ENCODE measurements at regions not wholly inside any gene's neighbourhood (a gene's known extent, or its start where the extent isn't known, plus 50 kb on each side); places are given as distances from the start of the nearest gene placed in this dataset.

DNA sequence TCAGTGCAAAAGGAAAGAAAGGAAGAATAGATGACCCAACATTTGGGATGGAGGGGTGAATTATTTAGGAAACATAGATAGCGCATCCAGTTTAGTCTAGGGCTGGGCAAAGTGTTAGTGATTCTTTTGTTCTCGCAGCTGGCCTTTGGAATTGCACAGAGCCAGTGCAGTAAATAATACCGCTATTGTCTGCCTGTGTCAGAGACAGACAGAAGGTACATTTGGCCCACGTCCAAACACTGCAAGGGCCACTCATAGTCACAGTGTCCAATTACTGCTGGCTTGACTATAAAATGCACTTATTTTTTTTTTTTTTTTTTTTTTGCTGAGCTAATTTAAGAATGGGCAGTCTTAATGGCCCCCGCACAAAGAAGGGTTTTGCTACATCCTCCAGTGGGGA is 638.6 kb downstream of the BCL11B start:
- Histone ChIP-seq H3K9me3 (ENCODE audit: low read length) (peaks cover 89% of the 10 kb centered on the region), H3K36me3 (replicated peaks in 1 of 2; ENCODE audit: control insufficient read depth in 1 of 2, insufficient read depth in 2 of 2, low read length in 2 of 2) (no peaks in the 10 kb centered on the region), H3K4me1 (ENCODE audit: insufficient read depth, low read length) (no peaks in the 10 kb centered on the region), H3K4me2 (ENCODE audit: low read depth, low read length) (no peak overlapping the region), H3K27me3 (ENCODE audit: control insufficient read depth in 1 of 2, insufficient read depth in 2 of 2, low read length in 2 of 2) (no peaks in the 10 kb centered on the region), H2AFZ (ENCODE audit: low read length) (no peak overlapping the region), H3K4me3 (replicated peaks in 1 of 3; ENCODE audit: insufficient read depth in 1 of 3, low read depth in 2 of 3, low read length in 3 of 3) (no peak overlapping the region), H4K20me1 (ENCODE audit: insufficient read depth, low read length) (no peaks in the 10 kb centered on the region), H3K27ac (ENCODE audit: extremely low read length, insufficient read depth, low read length) (no peak overlapping the region), H3K9ac (ENCODE audit: insufficient read depth, low read depth, low read length) (no peak overlapping the region), H3K79me2 (ENCODE audit: insufficient read depth, low read length) (no peaks in the 10 kb centered on the region)
- ChIA-PET CTCF (ENCODE audit: low intra/inter-chr PET ratio, low total read pairs) (no interaction called here), POLR2A (no interaction called here)
- no TSS peak for BruUV-seq (replicated peaks)
- FAIRE-seq, result no peak
- peak; percentile 7 for DNase-seq (ENCODE audit: low spot score)
- ATAC-seq, result no peak
- 0% methylated on average over 5 of the region's 5 CpGs for WGBS (ENCODE audit: low lambda C conversion rate)
- intact Hi-C loops (cut with micrococcal nuclease; ENCODE audit: unreplicated experiment) (no loop called here), in situ Hi-C loops (cut with HindIII; ENCODE audit: extremely low pct_ligation_motif_present, low pct_unique_long_range_greater_than_20kb) (no loop called here)
- TF ChIP-seq, protein P1, sequence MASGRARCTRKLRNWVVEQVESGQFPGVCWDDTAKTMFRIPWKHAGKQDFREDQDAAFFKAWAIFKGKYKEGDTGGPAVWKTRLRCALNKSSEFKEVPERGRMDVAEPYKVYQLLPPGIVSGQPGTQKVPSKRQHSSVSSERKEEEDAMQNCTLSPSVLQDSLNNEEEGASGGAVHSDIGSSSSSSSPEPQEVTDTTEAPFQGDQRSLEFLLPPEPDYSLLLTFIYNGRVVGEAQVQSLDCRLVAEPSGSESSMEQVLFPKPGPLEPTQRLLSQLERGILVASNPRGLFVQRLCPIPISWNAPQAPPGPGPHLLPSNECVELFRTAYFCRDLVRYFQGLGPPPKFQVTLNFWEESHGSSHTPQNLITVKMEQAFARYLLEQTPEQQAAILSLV (CRISPR knock-in tag; IDR thresholded peaks at IDR 0.05; ENCODE audit: borderline replicate concordance), result no peak
- no peak for TF ChIP-seq ISX (CRISPR knock-in tag; conservative IDR thresholded peaks at IDR 0.05)
- TF ChIP-seq SOX5 (CRISPR knock-in tag; IDR thresholded peaks at IDR 0.05; ENCODE audit: borderline replicate concordance), result peak; percentile 49; the same call in 1 of the 2 replicates
- TF ChIP-seq TAF1 (CRISPR knock-in tag; IDR thresholded peaks at IDR 0.05), result no peak
- no peak for TF ChIP-seq RFX5 (IDR thresholded peaks at IDR 0.05; ENCODE audit: low read depth, low read length)
- no peak for TF ChIP-seq KLF6 (CRISPR knock-in tag; IDR thresholded peaks at IDR 0.05)
- TF ChIP-seq SOX6 (IDR thresholded peaks at IDR 0.05), result no peak
- 0 out of 2 replicates have a peak, but pooled peaks have one; percentile 27 for TF ChIP-seq SOX6 (CRISPR knock-in tag; IDR thresholded peaks at IDR 0.05)
- TF ChIP-seq, protein P2, sequence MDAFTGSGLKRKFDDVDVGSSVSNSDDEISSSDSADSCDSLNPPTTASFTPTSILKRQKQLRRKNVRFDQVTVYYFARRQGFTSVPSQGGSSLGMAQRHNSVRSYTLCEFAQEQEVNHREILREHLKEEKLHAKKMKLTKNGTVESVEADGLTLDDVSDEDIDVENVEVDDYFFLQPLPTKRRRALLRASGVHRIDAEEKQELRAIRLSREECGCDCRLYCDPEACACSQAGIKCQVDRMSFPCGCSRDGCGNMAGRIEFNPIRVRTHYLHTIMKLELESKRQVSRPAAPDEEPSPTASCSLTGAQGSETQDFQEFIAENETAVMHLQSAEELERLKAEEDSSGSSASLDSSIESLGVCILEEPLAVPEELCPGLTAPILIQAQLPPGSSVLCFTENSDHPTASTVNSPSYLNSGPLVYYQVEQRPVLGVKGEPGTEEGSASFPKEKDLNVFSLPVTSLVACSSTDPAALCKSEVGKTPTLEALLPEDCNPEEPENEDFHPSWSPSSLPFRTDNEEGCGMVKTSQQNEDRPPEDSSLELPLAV (CRISPR knock-in tag; conservative IDR thresholded peaks at IDR 0.05; ENCODE audit: low read depth), result no peak
- TF ChIP-seq ISL2 (CRISPR knock-in tag; IDR thresholded peaks at IDR 0.05), result no peak
- TF ChIP-seq KDM4B (CRISPR knock-in tag; IDR thresholded peaks at IDR 0.05), result no peak
- no peak for TF ChIP-seq MTA1 (CRISPR knock-in tag; IDR thresholded peaks at IDR 0.05; ENCODE audit: borderline replicate concordance)
- no peak for TF ChIP-seq ZNF343 (CRISPR knock-in tag; IDR thresholded peaks at IDR 0.05)
- no peak for TF ChIP-seq ZNF589 (CRISPR knock-in tag; conservative IDR thresholded peaks at IDR 0.05)
- TF ChIP-seq ZFP36L1 (CRISPR knock-in tag; IDR thresholded peaks at IDR 0.05), result no peak
- TF ChIP-seq, protein P3, sequence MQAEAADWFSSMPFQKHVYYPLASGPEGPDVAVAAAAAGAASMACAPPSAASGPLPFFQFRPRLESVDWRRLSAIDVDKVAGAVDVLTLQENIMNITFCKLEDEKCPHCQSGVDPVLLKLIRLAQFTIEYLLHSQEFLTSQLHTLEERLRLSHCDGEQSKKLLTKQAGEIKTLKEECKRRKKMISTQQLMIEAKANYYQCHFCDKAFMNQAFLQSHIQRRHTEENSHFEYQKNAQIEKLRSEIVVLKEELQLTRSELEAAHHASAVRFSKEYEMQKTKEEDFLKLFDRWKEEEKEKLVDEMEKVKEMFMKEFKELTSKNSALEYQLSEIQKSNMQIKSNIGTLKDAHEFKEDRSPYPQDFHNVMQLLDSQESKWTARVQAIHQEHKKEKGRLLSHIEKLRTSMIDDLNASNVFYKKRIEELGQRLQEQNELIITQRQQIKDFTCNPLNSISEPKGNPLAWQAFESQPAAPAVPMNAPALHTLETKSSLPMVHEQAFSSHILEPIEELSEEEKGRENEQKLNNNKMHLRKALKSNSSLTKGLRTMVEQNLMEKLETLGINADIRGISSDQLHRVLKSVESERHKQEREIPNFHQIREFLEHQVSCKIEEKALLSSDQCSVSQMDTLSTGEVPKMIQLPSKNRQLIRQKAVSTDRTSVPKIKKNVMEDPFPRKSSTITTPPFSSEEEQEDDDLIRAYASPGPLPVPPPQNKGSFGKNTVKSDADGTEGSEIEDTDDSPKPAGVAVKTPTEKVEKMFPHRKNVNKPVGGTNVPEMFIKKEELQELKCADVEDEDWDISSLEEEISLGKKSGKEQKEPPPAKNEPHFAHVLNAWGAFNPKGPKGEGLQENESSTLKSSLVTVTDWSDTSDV (CRISPR knock-in tag; IDR thresholded peaks at IDR 0.05), result no peak
- no peak for TF ChIP-seq MEIS2 (CRISPR knock-in tag; IDR thresholded peaks at IDR 0.05)
- TF ChIP-seq, protein P4, sequence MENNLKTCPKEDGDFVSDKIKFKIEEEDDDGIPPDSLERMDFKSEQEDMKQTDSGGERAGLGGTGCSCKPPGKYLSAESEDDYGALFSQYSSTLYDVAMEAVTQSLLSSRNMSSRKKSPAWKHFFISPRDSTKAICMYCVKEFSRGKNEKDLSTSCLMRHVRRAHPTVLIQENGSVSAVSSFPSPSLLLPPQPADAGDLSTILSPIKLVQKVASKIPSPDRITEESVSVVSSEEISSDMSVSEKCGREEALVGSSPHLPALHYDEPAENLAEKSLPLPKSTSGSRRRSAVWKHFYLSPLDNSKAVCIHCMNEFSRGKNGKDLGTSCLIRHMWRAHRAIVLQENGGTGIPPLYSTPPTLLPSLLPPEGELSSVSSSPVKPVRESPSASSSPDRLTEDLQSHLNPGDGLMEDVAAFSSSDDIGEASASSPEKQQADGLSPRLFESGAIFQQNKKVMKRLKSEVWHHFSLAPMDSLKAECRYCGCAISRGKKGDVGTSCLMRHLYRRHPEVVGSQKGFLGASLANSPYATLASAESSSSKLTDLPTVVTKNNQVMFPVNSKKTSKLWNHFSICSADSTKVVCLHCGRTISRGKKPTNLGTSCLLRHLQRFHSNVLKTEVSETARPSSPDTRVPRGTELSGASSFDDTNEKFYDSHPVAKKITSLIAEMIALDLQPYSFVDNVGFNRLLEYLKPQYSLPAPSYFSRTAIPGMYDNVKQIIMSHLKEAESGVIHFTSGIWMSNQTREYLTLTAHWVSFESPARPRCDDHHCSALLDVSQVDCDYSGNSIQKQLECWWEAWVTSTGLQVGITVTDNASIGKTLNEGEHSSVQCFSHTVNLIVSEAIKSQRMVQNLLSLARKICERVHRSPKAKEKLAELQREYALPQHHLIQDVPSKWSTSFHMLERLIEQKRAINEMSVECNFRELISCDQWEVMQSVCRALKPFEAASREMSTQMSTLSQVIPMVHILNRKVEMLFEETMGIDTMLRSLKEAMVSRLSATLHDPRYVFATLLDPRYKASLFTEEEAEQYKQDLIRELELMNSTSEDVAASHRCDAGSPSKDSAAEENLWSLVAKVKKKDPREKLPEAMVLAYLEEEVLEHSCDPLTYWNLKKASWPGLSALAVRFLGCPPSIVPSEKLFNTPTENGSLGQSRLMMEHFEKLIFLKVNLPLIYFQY (CRISPR knock-in tag; IDR thresholded peaks at IDR 0.05; ENCODE audit: borderline replicate concordance), result no peak
- no peak for TF ChIP-seq ZNF160 (CRISPR knock-in tag; IDR thresholded peaks at IDR 0.05)

Measured in HepG2 (cell line).